Brain microvascular endothelial cell (primary cell): ENCODE measurements at regions not wholly inside any gene's neighbourhood (a gene's known extent, or its start where the extent isn't known, plus 50 kb on each side); places are given as distances from the start of the nearest gene placed in this dataset.

Source experiments
- DNase-seq: peaks from one replicate; pipeline ENCODE4 v3.0.0-alpha.2; 2020
- H3K27ac ChIP-seq: fragments of 250-450 bp; sonication (Bioruptor Pico); 2 replicates; pipeline ENCODE4 v1.5.1; 2020; ENCODE audit warnings: mild to moderate bottlenecking, moderate library complexity
- H3K27me3 ChIP-seq: fragments of 250-450 bp; sonication (Bioruptor Pico); replicated peaks from 2 replicates; pipeline ENCODE4 v1.5.1; 2020; ENCODE audit warnings: mild to moderate bottlenecking
- H3K36me3 ChIP-seq: fragments of 250-450 bp; sonication (Bioruptor Pico); replicated peaks from 2 replicates; pipeline ENCODE4 v1.5.1; 2020; ENCODE audit warnings: mild to moderate bottlenecking
- H3K4me3 ChIP-seq: 2 replicates; pipeline ENCODE4 v1.5.1; 2011; ENCODE audit warnings: low read depth, mild to moderate bottlenecking, control low read depth, low read length, moderate library complexity
- in situ Hi-C: cut with HindIII; loops from 2 replicates; pipeline ENCODE4 v1.10.0; 2017; ENCODE audit warnings: low sequenced_read_pairs, low pct_ligation_motif_present
- TF ChIP-seq, protein P1 (sequence below): IDR thresholded peaks from 2 replicates; pipeline ENCODE4 v1.5.1; 2011; ENCODE audit warnings: low read depth, mild to moderate bottlenecking, moderate library complexity, low read length, control low read depth, inconsistent platforms; ENCODE audit errors: missing control alignments

DNA sequence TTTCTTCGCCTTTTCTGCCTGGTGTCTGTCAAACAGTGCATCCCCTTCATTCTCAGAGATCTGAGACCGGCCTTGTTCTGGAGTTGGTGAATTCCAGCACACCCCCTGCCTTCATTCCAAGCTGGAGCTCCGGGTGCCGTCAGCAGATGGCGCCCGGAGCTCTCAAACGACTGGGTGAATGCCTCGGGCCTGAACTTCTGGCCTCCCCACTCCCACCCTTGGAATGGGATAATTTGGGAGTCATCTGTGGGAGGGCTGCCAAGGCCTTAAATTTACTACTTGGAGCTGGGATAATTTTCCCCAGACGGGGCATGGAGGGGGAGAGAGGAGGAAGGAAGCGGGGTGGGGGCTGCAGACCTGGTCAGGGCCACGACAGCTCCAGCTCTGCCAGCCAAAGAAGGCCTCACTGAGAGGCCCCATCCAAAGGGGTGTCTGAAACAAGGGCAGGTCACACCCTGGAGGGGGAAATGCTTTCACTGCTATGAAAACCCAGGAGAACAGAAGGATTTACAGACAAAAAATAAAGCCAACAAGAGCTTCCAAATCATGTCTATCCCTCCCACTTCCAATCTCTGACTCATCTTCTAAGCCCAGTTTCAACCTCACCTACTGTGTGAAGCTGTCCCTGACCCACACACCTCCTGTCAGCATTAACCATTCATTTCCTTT is 187.9 kb downstream of the OPA1 start:
- TF ChIP-seq, protein P1, sequence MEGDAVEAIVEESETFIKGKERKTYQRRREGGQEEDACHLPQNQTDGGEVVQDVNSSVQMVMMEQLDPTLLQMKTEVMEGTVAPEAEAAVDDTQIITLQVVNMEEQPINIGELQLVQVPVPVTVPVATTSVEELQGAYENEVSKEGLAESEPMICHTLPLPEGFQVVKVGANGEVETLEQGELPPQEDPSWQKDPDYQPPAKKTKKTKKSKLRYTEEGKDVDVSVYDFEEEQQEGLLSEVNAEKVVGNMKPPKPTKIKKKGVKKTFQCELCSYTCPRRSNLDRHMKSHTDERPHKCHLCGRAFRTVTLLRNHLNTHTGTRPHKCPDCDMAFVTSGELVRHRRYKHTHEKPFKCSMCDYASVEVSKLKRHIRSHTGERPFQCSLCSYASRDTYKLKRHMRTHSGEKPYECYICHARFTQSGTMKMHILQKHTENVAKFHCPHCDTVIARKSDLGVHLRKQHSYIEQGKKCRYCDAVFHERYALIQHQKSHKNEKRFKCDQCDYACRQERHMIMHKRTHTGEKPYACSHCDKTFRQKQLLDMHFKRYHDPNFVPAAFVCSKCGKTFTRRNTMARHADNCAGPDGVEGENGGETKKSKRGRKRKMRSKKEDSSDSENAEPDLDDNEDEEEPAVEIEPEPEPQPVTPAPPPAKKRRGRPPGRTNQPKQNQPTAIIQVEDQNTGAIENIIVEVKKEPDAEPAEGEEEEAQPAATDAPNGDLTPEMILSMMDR, result peak; percentile 93
- peaks cover 81% of the 10 kb centered on the region for H3K27me3 ChIP-seq
- no peaks in the 10 kb centered on the region for H3K36me3 ChIP-seq
- in situ Hi-C loops, result no loop called here
- H3K27ac ChIP-seq, result no peak overlapping the region
- no peak overlapping the region for H3K4me3 ChIP-seq
- DNase-seq, result peak; percentile 48

- no peak for DNase-seq
- TF ChIP-seq, protein P1, result no peak
- Histone ChIP-seq H3K36me3 (no peaks in the 10 kb centered on the region), H3K27ac (no peak overlapping the region), H3K4me3 (no peak overlapping the region), H3K27me3 (peaks cover 80% of the 10 kb centered on the region)
- in situ Hi-C loops, result no loop called here
Observed at GRCh38 chr3:193782276-193782647, 189.3 kb downstream of the OPA1 start.

- Histone ChIP-seq H3K27ac (no peak overlapping the region), H3K36me3 (no peaks in the 10 kb centered on the region), H3K27me3 (peaks cover 80% of the 10 kb centered on the region), H3K4me3 (no peak overlapping the region)
- TF ChIP-seq, protein P1, result no peak
- no peak for DNase-seq
- in situ Hi-C loops, result no loop called here
Observed at GRCh38 chr3:193782747-193783146, 189.7 kb downstream of the OPA1 start.

DNA sequence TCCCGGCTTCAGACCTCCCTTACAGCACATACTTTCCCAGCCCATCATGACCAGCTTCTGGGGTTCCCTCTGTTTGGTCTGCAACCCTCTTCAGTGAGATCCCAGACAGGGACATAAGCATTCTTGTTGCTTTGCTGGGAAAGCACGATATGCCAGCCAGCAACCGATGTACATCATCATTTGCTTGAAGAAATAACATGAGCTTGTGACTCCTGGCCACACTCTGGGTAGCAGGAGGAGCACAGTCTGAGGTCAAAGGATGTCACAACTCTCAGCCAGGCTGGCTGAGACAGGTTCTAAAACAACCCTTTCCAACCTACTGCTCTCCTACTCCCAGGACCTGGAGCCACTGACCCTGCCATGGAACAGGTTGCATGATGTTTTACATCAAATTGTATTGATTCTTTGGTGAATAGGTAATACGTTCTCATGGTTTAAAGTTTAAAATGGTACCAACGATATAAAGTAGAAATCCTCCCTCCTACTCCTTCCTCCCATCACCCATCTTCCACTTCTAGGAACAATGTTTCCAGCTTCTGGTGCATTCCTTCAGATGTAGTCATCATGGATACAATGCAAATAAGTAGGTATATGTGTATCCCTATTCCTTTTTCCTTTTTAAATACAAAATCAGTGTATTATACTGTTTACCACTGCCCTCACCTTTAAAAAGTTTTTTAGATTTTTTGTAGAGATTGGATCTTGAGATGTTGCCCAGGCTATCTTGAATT is 190.3 kb downstream of the OPA1 start:
- no peak overlapping the region for H3K4me3 ChIP-seq
- TF ChIP-seq, protein P1, result no peak
- in situ Hi-C loops, result no loop called here
- H3K36me3 ChIP-seq, result no peaks in the 10 kb centered on the region
- H3K27ac ChIP-seq, result no peak overlapping the region
- no peak for DNase-seq
- H3K27me3 ChIP-seq, result peaks cover 77% of the 10 kb centered on the region

DNA sequence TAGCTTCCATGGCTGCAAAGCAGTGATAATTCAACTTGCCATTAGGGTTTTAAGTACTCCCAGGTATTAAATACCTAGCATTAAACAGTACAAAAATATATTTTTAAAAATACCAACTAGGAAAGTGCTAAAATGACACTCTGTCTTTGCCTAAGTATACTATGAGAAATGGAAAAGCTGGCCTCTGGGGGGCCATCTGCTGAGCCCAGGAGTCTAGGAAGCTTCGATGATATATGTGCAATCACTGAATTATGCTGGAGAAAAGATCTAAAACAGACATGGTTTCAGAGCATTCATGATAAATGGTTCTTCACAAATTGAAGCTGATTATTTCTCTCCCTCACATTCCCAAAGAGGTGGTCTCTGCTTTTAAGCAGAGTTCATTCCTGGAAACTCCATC is 191.8 kb downstream of the OPA1 start:
- H3K27ac ChIP-seq, result no peak overlapping the region
- peaks cover 77% of the 10 kb centered on the region for H3K27me3 ChIP-seq
- in situ Hi-C loops, result no loop called here
- H3K4me3 ChIP-seq, result no peak overlapping the region
- DNase-seq, result no peak
- TF ChIP-seq, protein P1, result peak; percentile 11
- H3K36me3 ChIP-seq, result no peaks in the 10 kb centered on the region
